ENCODE measurements at regions not wholly inside any gene's neighbourhood (a gene's known extent, or its start where the extent isn't known, plus 50 kb on each side); places are given as distances from the start of the nearest gene placed in this dataset.
"Not testable (repeated sequence)": the region's sequence is repeated elsewhere in the genome, so short reads cannot be mapped to it uniquely, and the experiment has no call there.

DNA sequence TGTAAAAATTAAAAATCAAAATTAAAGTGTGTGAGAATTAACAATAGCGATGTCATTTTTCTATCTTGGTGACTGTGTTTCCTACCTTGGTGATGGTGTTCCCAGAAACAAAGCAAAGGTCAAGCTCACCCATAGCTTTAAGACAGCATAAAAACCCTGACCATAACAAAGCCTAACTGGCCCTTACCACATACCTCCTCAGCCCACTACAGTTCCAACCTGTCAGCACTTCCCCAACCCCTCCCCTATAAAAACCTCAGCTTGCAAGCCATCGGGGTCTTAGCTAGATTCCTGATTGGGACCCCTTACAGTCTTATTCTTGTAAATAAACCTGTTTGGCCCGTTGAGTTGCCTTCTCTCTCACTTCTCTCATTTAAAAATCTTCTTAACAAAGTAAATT lies 484.4 kb upstream of the PCDH20 start:
- H3K36me3 ChIP-seq (ENCODE audit: control insufficient read depth, insufficient read depth, low read length), result no peaks in the 10 kb centered on the region
- peak overlapping the region; percentile 4 for H3K27ac ChIP-seq (ENCODE audit: low read depth, low read length)
- H3K9ac ChIP-seq (ENCODE audit: low read depth, low read length), result no peak overlapping the region
- H3K9me3 ChIP-seq (ENCODE audit: control insufficient read depth, insufficient read depth, low read length), result no peaks in the 10 kb centered on the region; the same call in 1 of the 2 replicates
- no peaks in the 10 kb centered on the region for H3K27me3 ChIP-seq (ENCODE audit: control insufficient read depth, insufficient read depth, low read length)
- H3K4me1 ChIP-seq (ENCODE audit: control insufficient read depth, insufficient read depth, low read length), result peaks cover 15% of the 10 kb centered on the region
- 0 out of 2 replicates have a peak overlapping the region, but pooled peaks have one; percentile 11 for H3K4me3 ChIP-seq (ENCODE audit: low read depth, low read length)

DNA sequence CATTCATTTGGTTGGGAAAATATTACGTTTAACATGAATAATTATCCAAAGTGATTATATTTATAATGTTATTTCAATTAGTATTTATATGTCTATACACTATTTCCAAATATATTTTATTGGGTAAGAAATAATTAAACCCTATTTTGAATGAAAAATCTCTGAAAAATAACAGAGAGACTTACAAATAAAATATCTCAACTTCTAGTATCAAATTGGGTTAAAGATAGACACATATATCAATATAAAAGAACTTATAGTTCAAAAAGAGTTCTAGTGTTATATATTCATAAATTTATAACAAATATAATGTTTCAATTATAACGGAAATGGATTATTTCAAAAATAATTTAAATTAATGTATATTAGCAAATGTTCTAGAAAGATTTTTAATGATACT lies 482.6 kb upstream of the PCDH20 start:
- no peaks in the 10 kb centered on the region for H3K27me3 ChIP-seq (ENCODE audit: control insufficient read depth, insufficient read depth, low read length)
- H3K9ac ChIP-seq (ENCODE audit: low read depth, low read length), result no peak overlapping the region
- H3K9me3 ChIP-seq (ENCODE audit: control insufficient read depth, insufficient read depth, low read length), result no peaks in the 10 kb centered on the region; the same call in 1 of the 2 replicates
- H3K4me3 ChIP-seq (ENCODE audit: low read depth, low read length), result no peak overlapping the region
- H3K27ac ChIP-seq (ENCODE audit: low read depth, low read length), result no peak overlapping the region
- H3K36me3 ChIP-seq (ENCODE audit: control insufficient read depth, insufficient read depth, low read length), result no peaks in the 10 kb centered on the region
- peaks cover 15% of the 10 kb centered on the region for H3K4me1 ChIP-seq (ENCODE audit: control insufficient read depth, insufficient read depth, low read length)

DNA sequence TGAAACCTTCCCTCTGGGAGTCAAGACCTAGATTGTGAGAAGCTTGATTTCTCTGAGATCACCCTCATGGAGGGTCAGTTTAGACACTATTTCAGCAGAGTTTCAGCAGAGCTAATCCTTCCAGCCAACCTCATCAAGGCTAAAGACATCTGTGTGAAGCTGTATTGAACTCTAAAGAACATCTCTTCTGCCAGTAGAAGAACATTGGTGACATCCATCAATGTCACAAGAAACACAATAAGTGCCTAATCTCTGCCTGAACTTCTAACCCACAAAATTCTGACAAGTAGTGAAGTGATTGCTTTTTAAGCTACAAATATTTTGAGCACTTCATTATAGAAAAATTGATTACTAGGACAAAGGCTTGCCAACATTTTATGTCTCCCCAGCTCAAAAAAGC lies 475.8 kb upstream of the PCDH20 start:
- no peak overlapping the region for H3K9ac ChIP-seq (ENCODE audit: low read depth, low read length)
- H3K9me3 ChIP-seq (ENCODE audit: control insufficient read depth, insufficient read depth, low read length), result no peaks in the 10 kb centered on the region
- H3K27ac ChIP-seq (ENCODE audit: low read depth, low read length), result no peak overlapping the region
- H3K27me3 ChIP-seq (ENCODE audit: control insufficient read depth, insufficient read depth, low read length), result no peaks in the 10 kb centered on the region
- H3K36me3 ChIP-seq (ENCODE audit: control insufficient read depth, insufficient read depth, low read length), result no peaks in the 10 kb centered on the region
- H3K4me3 ChIP-seq (ENCODE audit: low read depth, low read length), result no peak overlapping the region
- H3K4me1 ChIP-seq (ENCODE audit: control insufficient read depth, insufficient read depth, low read length), result peaks cover 7% of the 10 kb centered on the region

DNA sequence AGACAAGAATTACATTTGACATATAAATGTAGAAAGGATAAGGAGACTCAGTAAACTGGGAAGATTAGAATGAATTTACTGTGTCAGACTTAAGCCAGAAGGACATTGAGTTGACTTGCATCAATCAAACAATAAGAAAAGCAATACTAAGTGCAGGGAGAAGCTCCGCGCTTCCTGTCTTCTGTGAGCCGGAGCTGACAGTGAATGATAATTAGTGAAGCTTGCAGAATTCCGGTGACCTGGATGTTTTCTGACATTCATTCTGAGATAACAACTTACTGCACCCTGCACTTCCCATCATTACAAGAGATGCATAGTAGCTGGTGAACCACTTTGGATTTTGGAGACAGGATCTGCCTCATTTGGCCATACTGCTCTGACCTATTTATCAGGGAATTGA lies 469.2 kb upstream of the PCDH20 start:
- H3K27me3 ChIP-seq (ENCODE audit: control insufficient read depth, insufficient read depth, low read length), result no peaks in the 10 kb centered on the region
- H3K36me3 ChIP-seq (ENCODE audit: control insufficient read depth, insufficient read depth, low read length), result no peaks in the 10 kb centered on the region
- no peak overlapping the region for H3K9ac ChIP-seq (ENCODE audit: low read depth, low read length)
- no peak overlapping the region for H3K4me3 ChIP-seq (ENCODE audit: low read depth, low read length)
- H3K27ac ChIP-seq (ENCODE audit: low read depth, low read length), result no peak overlapping the region
- no peaks in the 10 kb centered on the region for H3K9me3 ChIP-seq (ENCODE audit: control insufficient read depth, insufficient read depth, low read length)
- H3K4me1 ChIP-seq (ENCODE audit: control insufficient read depth, insufficient read depth, low read length), result no peaks in the 10 kb centered on the region; the same call in 1 of the 2 replicates

DNA sequence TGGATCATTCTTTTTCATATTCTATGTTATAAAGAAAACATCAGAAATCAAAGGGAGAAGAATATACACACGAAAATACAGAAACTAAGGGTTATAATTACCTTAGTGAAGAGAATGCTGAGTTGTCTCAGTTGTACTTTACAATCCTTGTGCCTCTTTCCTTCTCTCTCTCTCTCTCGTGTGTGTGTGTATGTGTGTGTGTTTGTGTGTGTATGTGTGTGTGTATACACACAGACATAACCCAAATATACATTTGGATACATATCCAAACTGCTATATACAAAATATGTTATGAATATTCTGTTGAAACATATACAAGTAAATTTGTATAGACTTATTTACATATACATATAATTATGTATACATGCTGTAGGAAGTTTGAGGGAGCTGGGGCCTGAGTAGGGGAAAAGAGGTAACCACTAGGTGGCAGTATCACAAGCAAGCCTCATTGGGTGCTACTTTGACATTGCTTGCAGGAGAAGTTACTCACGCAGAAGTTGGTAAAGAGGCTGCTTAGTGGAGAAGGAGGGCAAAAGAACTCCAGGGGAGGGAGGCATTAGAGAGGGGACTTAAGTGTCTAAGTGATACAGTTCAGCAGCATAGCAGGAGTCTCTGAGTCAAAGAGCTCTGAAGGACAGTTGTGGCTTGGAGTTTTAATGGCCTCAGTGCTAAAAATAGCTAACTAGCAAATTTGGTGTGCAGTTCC lies 465.1 kb upstream of the PCDH20 start:
- no peak overlapping the region for H3K27ac ChIP-seq (ENCODE audit: low read depth, low read length)
- no peaks in the 10 kb centered on the region; the same call in 1 of the 2 replicates for H3K4me1 ChIP-seq (ENCODE audit: control insufficient read depth, insufficient read depth, low read length)
- H3K27me3 ChIP-seq (ENCODE audit: control insufficient read depth, insufficient read depth, low read length), result no peaks in the 10 kb centered on the region
- no peaks in the 10 kb centered on the region for H3K36me3 ChIP-seq (ENCODE audit: control insufficient read depth, insufficient read depth, low read length)
- no peak overlapping the region for H3K4me3 ChIP-seq (ENCODE audit: low read depth, low read length)
- H3K9ac ChIP-seq (ENCODE audit: low read depth, low read length), result no peak overlapping the region
- peaks cover 25% of the 10 kb centered on the region for H3K9me3 ChIP-seq (ENCODE audit: control insufficient read depth, insufficient read depth, low read length)

DNA sequence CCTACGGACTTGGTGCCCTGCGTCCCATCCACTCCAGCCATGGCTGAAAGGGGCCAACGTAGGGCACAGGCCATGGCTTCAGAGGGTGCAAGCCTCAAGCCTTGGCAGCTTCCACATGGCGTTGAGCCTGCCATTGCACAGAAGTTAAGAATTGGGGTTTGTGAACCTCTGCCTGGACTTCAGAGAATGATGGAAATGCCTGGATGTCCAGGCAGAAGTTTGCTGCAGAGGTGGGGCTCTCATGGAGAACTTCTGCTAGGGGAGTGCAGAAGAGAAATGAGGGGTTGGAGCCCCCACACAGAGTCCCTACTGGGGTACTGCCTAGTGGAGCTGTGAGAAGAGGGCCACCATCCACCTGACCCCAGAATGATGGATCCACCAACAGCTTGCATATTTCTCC lies 462.9 kb upstream of the PCDH20 start:
- H3K27me3 ChIP-seq (ENCODE audit: control insufficient read depth, insufficient read depth, low read length); H3K9ac ChIP-seq (ENCODE audit: low read depth, low read length); H3K4me1 ChIP-seq (ENCODE audit: control insufficient read depth, insufficient read depth, low read length); H3K36me3 ChIP-seq (ENCODE audit: control insufficient read depth, insufficient read depth, low read length); H3K4me3 ChIP-seq (ENCODE audit: low read depth, low read length); H3K27ac ChIP-seq (ENCODE audit: low read depth, low read length): not testable (repeated sequence)
- peaks cover 33% of the 10 kb centered on the region for H3K9me3 ChIP-seq (ENCODE audit: control insufficient read depth, insufficient read depth, low read length)

DNA sequence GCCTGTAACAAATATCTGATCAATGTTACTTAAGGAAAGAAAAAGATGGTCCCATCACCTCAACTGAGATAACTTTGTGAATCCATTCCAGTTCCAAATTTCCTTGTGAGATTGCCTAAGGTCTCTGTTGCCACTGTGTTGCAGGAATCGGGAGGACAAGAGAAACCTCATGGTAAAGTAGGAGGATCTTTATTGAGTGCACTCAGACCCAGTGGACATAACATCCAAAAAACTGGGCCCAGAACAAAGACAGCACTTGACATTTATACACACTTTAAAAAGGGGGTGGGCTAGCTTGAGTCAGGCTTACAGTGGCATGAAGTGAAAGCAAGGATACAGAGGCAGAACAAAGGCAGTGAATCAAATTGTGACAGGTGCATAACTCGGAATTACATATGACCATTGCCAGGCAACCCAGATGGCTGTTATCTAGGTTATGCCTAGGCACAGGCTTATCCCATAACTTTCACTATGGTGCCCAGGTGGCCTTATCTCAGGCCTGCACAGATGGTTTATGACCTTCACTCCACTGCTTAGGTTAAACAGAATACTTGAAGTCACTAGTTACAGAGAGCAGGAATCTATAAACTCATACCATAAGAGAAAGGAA lies 459.4 kb upstream of the PCDH20 start:
- Histone ChIP-seq H3K4me1 (ENCODE audit: control insufficient read depth, insufficient read depth, low read length) (no peaks in the 10 kb centered on the region), H3K9me3 (ENCODE audit: control insufficient read depth, insufficient read depth, low read length) (peaks cover 33% of the 10 kb centered on the region), H3K27me3 (ENCODE audit: control insufficient read depth, insufficient read depth, low read length) (no peaks in the 10 kb centered on the region)

DNA sequence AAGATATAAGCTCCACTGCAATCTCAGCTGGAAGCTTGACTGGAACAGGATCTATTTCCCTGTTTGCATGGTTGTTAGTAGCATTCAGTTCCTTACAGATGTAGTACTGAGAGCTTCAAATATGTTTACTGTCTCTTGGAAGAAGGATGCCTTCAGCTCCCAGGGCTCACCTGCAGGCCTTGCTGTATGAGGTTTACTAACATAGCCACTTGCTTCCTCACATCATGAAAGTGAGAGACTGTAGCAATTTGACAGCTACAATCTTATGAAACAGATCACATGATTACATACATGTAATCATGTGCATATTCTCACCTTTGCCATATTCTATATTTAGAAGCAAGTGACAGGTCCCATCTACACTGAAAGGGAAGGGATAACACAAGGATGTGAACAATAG lies 458.1 kb upstream of the PCDH20 start:
- Histone ChIP-seq H3K27me3 (ENCODE audit: control insufficient read depth, insufficient read depth, low read length) (no peaks in the 10 kb centered on the region), H3K36me3 (ENCODE audit: control insufficient read depth, insufficient read depth, low read length) (no peaks in the 10 kb centered on the region), H3K27ac (ENCODE audit: low read depth, low read length) (no peak overlapping the region)

More for the DNA sequence above, 459.4 kb upstream of the PCDH20 start:
- Histone ChIP-seq H3K4me3 (ENCODE audit: low read depth, low read length) (no peak overlapping the region), H3K27ac (ENCODE audit: low read depth, low read length) (no peak overlapping the region), H3K36me3 (ENCODE audit: control insufficient read depth, insufficient read depth, low read length) (no peaks in the 10 kb centered on the region), H3K9ac (ENCODE audit: low read depth, low read length) (no peak overlapping the region)

DNA sequence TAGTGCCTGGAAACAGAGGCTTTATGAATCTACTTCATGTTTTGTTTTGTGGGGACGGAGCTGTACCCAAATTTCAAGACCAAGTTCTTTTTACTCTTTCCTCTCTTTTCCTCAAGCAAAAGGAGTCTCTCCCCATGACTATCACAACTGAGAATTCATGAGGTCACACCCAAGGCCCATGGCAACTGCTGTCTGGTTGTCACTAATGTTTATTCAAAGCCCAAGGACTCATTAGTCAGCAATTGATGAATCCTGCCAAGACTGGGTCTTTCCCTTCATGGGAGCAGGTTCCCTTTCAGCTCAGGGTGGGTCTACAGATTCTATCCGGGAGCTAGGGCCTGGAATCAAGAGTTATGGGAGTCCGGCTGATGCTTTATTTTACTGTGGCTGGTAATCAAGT lies 441.5 kb upstream of the PCDH20 start:
- Histone ChIP-seq H3K9me3 (ENCODE audit: control insufficient read depth, insufficient read depth, low read length) (no peaks in the 10 kb centered on the region; the same call in 1 of the 2 replicates), H3K27me3 (ENCODE audit: control insufficient read depth, insufficient read depth, low read length) (no peaks in the 10 kb centered on the region), H3K36me3 (ENCODE audit: control insufficient read depth, insufficient read depth, low read length) (no peaks in the 10 kb centered on the region), H3K27ac (ENCODE audit: low read depth, low read length) (no peak overlapping the region), H3K9ac (ENCODE audit: low read depth, low read length) (no peak overlapping the region), H3K4me3 (ENCODE audit: low read depth, low read length) (no peak overlapping the region), H3K4me1 (ENCODE audit: control insufficient read depth, insufficient read depth, low read length) (no peaks in the 10 kb centered on the region)

More for the DNA sequence above, 458.1 kb upstream of the PCDH20 start:
- Histone ChIP-seq H3K4me3 (ENCODE audit: low read depth, low read length) (no peak overlapping the region), H3K9me3 (ENCODE audit: control insufficient read depth, insufficient read depth, low read length) (peaks cover 28% of the 10 kb centered on the region), H3K4me1 (ENCODE audit: control insufficient read depth, insufficient read depth, low read length) (no peaks in the 10 kb centered on the region), H3K9ac (ENCODE audit: low read depth, low read length) (no peak overlapping the region)

DNA sequence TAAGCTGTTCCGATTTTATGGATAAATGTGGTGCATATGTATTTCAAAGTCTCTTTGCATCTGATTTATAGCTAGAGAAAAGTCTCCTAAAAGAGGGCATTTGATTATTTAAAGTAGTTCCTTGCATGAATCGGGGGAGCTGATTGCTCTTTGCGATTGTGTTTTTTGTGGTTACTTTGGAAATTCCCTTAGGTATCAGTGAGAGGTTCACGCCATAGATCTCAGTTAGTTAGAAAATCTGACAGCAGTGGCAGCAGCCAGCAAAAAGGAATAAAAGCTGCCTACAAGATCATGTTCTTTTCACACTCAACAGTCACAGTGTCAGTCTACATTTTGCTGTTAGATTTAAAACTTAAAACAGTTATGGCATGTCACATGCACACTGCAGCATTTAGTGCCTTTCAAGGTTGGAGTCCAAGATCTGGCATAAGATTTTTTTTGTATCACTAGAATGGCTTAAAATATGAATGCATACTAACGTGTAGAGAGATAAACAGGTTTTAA lies 436.5 kb upstream of the PCDH20 start:
- Histone ChIP-seq H3K9me3 (ENCODE audit: control insufficient read depth, insufficient read depth, low read length) (no peaks in the 10 kb centered on the region), H3K27ac (ENCODE audit: low read depth, low read length) (no peak overlapping the region), H3K9ac (ENCODE audit: low read depth, low read length) (no peak overlapping the region), H3K27me3 (ENCODE audit: control insufficient read depth, insufficient read depth, low read length) (no peaks in the 10 kb centered on the region), H3K36me3 (ENCODE audit: control insufficient read depth, insufficient read depth, low read length) (no peaks in the 10 kb centered on the region), H3K4me1 (ENCODE audit: control insufficient read depth, insufficient read depth, low read length) (no peaks in the 10 kb centered on the region), H3K4me3 (ENCODE audit: low read depth, low read length) (no peak overlapping the region)

DNA sequence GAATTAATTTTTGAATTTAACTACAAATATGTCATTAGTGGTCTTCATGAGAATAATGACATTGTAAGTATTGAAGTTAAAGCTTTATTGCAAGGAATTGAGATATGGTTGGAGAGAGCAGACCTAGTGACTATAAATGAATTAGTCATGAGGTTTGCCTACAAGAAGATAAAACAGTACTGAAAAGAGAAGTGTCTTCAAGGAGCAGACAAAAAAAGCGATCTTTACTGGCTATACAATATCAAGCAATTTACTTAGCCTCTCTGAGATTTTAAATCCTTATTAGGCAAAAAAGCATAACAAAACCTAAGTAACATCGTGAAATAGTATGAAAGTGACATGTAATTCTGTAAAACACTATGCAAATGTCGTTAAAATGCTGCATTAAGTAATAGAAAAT lies 435.1 kb upstream of the PCDH20 start:
- H3K4me1 ChIP-seq (ENCODE audit: control insufficient read depth, insufficient read depth, low read length), result no peaks in the 10 kb centered on the region
- no peaks in the 10 kb centered on the region for H3K27me3 ChIP-seq (ENCODE audit: control insufficient read depth, insufficient read depth, low read length)
- H3K9me3 ChIP-seq (ENCODE audit: control insufficient read depth, insufficient read depth, low read length), result no peaks in the 10 kb centered on the region
- no peak overlapping the region for H3K9ac ChIP-seq (ENCODE audit: low read depth, low read length)
- no peak overlapping the region for H3K27ac ChIP-seq (ENCODE audit: low read depth, low read length)
- H3K36me3 ChIP-seq (ENCODE audit: control insufficient read depth, insufficient read depth, low read length), result no peaks in the 10 kb centered on the region
- no peak overlapping the region for H3K4me3 ChIP-seq (ENCODE audit: low read depth, low read length)
